ENCODE measurements at regions not wholly inside any gene's neighbourhood (a gene's known extent, or its start where the extent isn't known, plus 50 kb on each side); places are given as distances from the start of the nearest gene placed in this dataset.

DNA sequence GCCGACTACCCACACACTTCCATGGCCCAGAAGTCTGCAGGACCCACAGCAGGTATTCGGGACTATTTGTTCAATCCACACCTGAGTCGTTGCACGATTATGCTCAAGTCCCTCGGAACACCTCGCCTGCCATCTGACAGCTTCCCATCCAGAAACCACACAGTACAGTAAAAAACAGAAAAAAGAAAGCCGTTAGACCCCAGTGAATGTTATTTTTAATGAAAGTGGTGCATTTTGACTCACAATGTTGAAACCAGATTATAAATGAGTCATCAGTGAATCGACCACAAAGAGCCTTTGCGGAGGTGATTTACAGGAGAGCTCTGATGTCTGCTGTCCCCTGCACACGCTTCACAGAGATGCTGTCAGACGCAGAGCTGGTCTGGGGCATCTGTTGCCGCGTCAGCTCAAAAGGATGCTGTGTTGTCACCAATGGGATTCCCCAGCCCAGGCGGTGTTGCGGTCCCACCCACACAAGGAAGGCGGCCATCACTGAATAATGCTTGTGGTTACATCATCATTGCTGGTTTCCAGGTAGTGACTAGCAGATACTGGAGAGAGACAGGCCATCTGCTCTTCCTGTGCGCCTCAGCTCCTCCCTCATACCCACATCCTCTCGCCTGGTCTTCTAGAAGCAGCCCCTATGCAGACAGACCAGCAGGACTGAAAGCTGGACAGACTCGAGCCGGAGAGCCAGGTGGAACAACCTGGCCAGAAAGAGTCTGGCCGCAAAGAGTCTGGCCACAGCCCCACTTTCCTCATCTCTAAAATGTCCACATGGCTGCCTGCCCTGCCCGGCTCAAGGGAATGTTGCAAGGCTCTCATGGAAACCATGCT lies 116.8 kb downstream of the TOMM20 start (continued):
- TF ChIP-seq, protein P1, sequence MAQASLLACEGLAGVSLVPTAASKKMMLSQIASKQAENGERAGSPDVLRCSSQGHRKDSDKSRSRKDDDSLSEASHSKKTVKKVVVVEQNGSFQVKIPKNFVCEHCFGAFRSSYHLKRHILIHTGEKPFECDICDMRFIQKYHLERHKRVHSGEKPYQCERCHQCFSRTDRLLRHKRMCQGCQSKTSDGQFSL (CRISPR knock-in tag; IDR thresholded peaks at IDR 0.05), result no peak
- TF ChIP-seq, protein P1 (tag; IDR thresholded peaks at IDR 0.05), result no peak
- TF ChIP-seq DPF2 (IDR thresholded peaks at IDR 0.05) (peak; percentile 88), BRF1 (IDR thresholded peaks at IDR 0.05; ENCODE audit: borderline replicate concordance, extremely low read depth, insufficient read length) (no peak), MED1 (CRISPR knock-in tag; IDR thresholded peaks at IDR 0.05; ENCODE audit: borderline replicate concordance) (no peak), PHF20 (IDR thresholded peaks at IDR 0.05; ENCODE audit: partially characterized antibody) (no peak), NR2F6 (CRISPR knock-in tag; IDR thresholded peaks at IDR 0.05) (no peak), NUFIP1 (IDR thresholded peaks at IDR 0.05; ENCODE audit: partially characterized antibody) (no peak), MAFK (IDR thresholded peaks at IDR 0.05; ENCODE audit: low read length) (peak; percentile 66), TCF3 (CRISPR knock-in tag; IDR thresholded peaks at IDR 0.05) (peak; percentile 73), TARDBP (IDR thresholded peaks at IDR 0.05) (no peak), HMGN3 (IDR thresholded peaks at IDR 0.05; ENCODE audit: borderline replicate concordance, extremely low read depth, insufficient read length, low read depth, low read length) (no peak), HCFC1 (IDR thresholded peaks at IDR 0.05; ENCODE audit: low read depth, low read length) (no peak), ATF7 (IDR thresholded peaks at IDR 0.05) (peak; percentile 97), POU5F1 (IDR thresholded peaks at IDR 0.05; ENCODE audit: borderline replicate concordance, low read depth, low read length, partially characterized antibody) (peak; percentile 25), ZNF444 (CRISPR knock-in tag; IDR thresholded peaks at IDR 0.05) (0 out of 2 replicates have a peak, but pooled peaks have one; percentile 53), RB1 (IDR thresholded peaks at IDR 0.05; ENCODE audit: low read depth) (peak; percentile 61; the same call in 1 of the 2 replicates), BCL6 (CRISPR knock-in tag; IDR thresholded peaks at IDR 0.05) (no peak), RBM14 (IDR thresholded peaks at IDR 0.05; ENCODE audit: borderline replicate concordance, insufficient read depth, low read depth, low read length) (no peak), KLF13 (tag; IDR thresholded peaks at IDR 0.05; ENCODE audit: borderline replicate concordance, low read depth) (no peak), ZNF3 (CRISPR knock-in tag; IDR thresholded peaks at IDR 0.05) (no peak), ZNF408 (CRISPR knock-in tag; IDR thresholded peaks at IDR 0.05; ENCODE audit: low read depth) (no peak), ZNF146 (CRISPR knock-in tag; IDR thresholded peaks at IDR 0.05; ENCODE audit: unreplicated experiment) (no peak), PURB (CRISPR knock-in tag; IDR thresholded peaks at IDR 0.05; ENCODE audit: low read depth) (no peak), RBM39 (optimal IDR thresholded peaks at IDR 0.05; ENCODE audit: low read depth, low read length) (no peak), PHF21A (IDR thresholded peaks at IDR 0.05; ENCODE audit: borderline replicate concordance, low read depth) (no peak), CHCHD3 (CRISPR knock-in tag; IDR thresholded peaks at IDR 0.05) (no peak), FOSL1 (tag; conservative IDR thresholded peaks at IDR 0.05) (peak; percentile 97), ZNF57 (CRISPR knock-in tag; IDR thresholded peaks at IDR 0.05) (no peak), ILF3 (IDR thresholded peaks at IDR 0.05; ENCODE audit: borderline replicate concordance) (no peak), ZNF12 (CRISPR knock-in tag; IDR thresholded peaks at IDR 0.05) (no peak)
- TF ChIP-seq, protein P2, sequence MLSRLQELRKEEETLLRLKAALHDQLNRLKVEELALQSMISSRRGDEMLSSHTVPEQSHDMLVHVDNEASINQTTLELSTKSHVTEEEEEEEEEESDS (CRISPR knock-in tag; IDR thresholded peaks at IDR 0.05), result no peak

Measured in K562 (cell line).